Tibial nerve (tissue), 4 donors: ENCODE measurements at regions not wholly inside any gene's neighbourhood (a gene's known extent, or its start where the extent isn't known, plus 50 kb on each side); places are given as distances from the start of the nearest gene placed in this dataset.

Experiments used
- CTCF ChIP-seq, 5 experiments: fragments of 200-600 bp in 3 of 5; fragments of 450-650 bp in 2 of 5; sonication (generic) in 3 of 5; IDR thresholded peaks; one replicate each; pipeline ENCODE4 v1.5.1; 2016 to 2019; ENCODE audit warnings: antibody characterized with exemption in 5 of 5, mild to moderate bottlenecking in 3 of 5, moderate library complexity in 2 of 5
- EP300 ChIP-seq, 2 donors: sonication (generic); formaldehyde crosslinking; IDR thresholded peaks; one replicate each; pipeline ENCODE4 v1.6.1; 2017; ENCODE audit warnings: antibody characterized with exemption in 2 of 2, mild to moderate bottlenecking in 1 of 2

DNA sequence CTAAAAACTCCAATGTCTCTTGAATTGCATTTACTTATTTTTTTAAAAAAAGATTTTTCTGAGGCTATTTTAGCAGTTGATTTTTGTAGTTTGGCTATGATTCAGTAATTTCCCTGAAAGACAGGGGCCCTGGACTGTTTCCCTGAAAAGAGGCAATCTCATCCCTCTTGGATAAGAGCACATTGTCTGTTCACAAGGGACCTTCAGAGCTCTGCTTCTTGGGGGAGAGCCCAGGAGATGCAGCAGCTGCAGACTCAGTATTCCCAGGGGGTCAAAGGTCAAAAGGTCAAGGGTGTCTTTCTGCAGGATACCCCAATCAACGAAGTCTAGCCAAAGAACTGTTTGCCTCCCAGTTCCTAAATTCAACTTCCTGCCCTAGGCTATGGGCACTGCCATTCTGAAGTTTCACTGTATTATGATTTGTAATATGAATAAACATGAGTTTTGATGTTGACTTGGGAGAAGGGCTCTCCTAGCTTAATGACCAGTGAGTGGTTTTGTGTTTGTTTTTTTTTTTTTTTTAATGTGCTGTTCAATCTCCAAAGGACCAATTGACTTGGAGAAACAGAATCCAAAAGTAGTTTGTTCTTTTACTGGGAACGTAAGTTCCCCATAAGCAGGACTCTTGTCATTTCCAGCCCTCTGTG is 157.0 kb upstream of the SERPINE2 start:
- no peak for TF ChIP-seq CTCF (IDR thresholded peaks at IDR 0.05)
- TF ChIP-seq EP300 (IDR thresholded peaks at IDR 0.05), result no peak
